CD4-positive, CD25-positive, alpha-beta regulatory T cell (primary cell): ENCODE measurements at regions not wholly inside any gene's neighbourhood (a gene's known extent, or its start where the extent isn't known, plus 50 kb on each side); places are given as distances from the start of the nearest gene placed in this dataset.

Source experiments
- ATAC-seq, 2 donors: fragments of 150-1000 bp; cut with Tn5 transposase; one replicate each; pipeline ENCODE4 v1.10.0; 2021; ENCODE audit warnings: low read depth in 2 of 2, moderate number of reproducible peaks in 2 of 2, moderate library complexity in 1 of 2
- DNase-seq, 3 donors: peaks; one replicate each; pipeline versions ENCODE4 v3.0.0 to v3.0.0-alpha.2; 2012 to 2022; ENCODE audit warnings: mixed read lengths in 1 of 3
- H3K27ac ChIP-seq: one replicate; pipeline ENCODE4 v1.7.0; 2013; ENCODE audit warnings: mild to moderate bottlenecking, low read length; ENCODE audit not compliant: insufficient read depth, poor library complexity, severe bottlenecking
- H3K27me3 ChIP-seq: one replicate; pipeline ENCODE4 v1.7.0; 2013; ENCODE audit warnings: low read length; ENCODE audit not compliant: control insufficient read depth, insufficient read depth
- H3K36me3 ChIP-seq: one replicate; pipeline ENCODE4 v1.7.0; 2013; ENCODE audit warnings: mild to moderate bottlenecking, low read length, moderate library complexity; ENCODE audit not compliant: control insufficient read depth, insufficient read depth
- H3K4me1 ChIP-seq: 2 replicates; pipeline ENCODE4 v1.7.0; 2013; ENCODE audit warnings: mild to moderate bottlenecking, low read length; ENCODE audit not compliant: insufficient read depth, control insufficient read depth, poor library complexity, severe bottlenecking
- H3K4me3 ChIP-seq: one replicate; pipeline ENCODE4 v1.7.0; 2013; ENCODE audit warnings: low read depth, mild to moderate bottlenecking, low read length, moderate library complexity
- H3K9me3 ChIP-seq, 2 experiments: 1 replicate in 1 of 2; 2 replicates in 1 of 2; pipeline ENCODE4 v1.7.0; 2013; ENCODE audit warnings: low read length in 2 of 2, mild to moderate bottlenecking in 1 of 2, moderate library complexity in 1 of 2; ENCODE audit not compliant: control insufficient read depth in 2 of 2
- H3K27ac Mint-ChIP-seq, 3 donors: one replicate each; pipeline ENCODE4 v1.8.0; 2020 to 2022; ENCODE audit warnings: mild to moderate bottlenecking in 3 of 3, mixed read lengths in 3 of 3, moderate library complexity in 2 of 3
- H3K27me3 Mint-ChIP-seq: one replicate; pipeline ENCODE4 v1.8.0; 2022; ENCODE audit warnings: mild to moderate bottlenecking, mixed read lengths
- H3K36me3 Mint-ChIP-seq: one replicate; pipeline ENCODE4 v1.8.0; 2020; ENCODE audit warnings: mixed read lengths
- H3K4me1 Mint-ChIP-seq, 4 donors: one replicate each; pipeline ENCODE4 v1.8.0; 2020 to 2022; ENCODE audit warnings: mixed read lengths in 4 of 4, mild to moderate bottlenecking in 1 of 4
- H3K4me3 Mint-ChIP-seq, 4 donors: one replicate each; pipeline ENCODE4 v1.8.0; 2020 to 2022; ENCODE audit warnings: mild to moderate bottlenecking in 4 of 4, mixed read lengths in 4 of 4, moderate library complexity in 3 of 4
- H3K9me3 Mint-ChIP-seq, 7 donors: one replicate each; pipeline ENCODE4 v1.8.0; 2020 to 2022; ENCODE audit warnings: mixed read lengths in 7 of 7, mild to moderate bottlenecking in 3 of 7, moderate library complexity in 2 of 7

- H3K36me3 Mint-ChIP-seq, result no peaks in the 10 kb centered on the region
- H3K9me3 ChIP-seq, result no peaks in the 10 kb centered on the region
- H3K4me1 Mint-ChIP-seq, result no peaks in the 10 kb centered on the region
- ATAC-seq, result no peak
- H3K9me3 Mint-ChIP-seq, result peaks cover 0 to 28% (median 6%) of the 10 kb centered on the region in 7 donors
- H3K27me3 Mint-ChIP-seq, result no peaks in the 10 kb centered on the region
- H3K4me1 ChIP-seq, result no peaks in the 10 kb centered on the region
- no peak overlapping the region for H3K4me3 ChIP-seq
- H3K36me3 ChIP-seq, result no peaks in the 10 kb centered on the region
- H3K27me3 ChIP-seq, result no peaks in the 10 kb centered on the region
- H3K4me3 Mint-ChIP-seq, result no peak overlapping the region
- DNase-seq, result no peak
- no peak overlapping the region for H3K27ac ChIP-seq
- H3K27ac Mint-ChIP-seq, result no peak overlapping the region
These were observed 51.0 kb downstream of the FAT4 start for GRCh38 chr4:125365731-125366130.

GRCh38 chr4:125368146-125368545 is 53.4 kb downstream of the FAT4 start:
- ATAC-seq (no peak), DNase-seq (no peak)
- Histone ChIP-seq H3K36me3 (no peaks in the 10 kb centered on the region), H3K4me3 (no peak overlapping the region), H3K4me1 (no peaks in the 10 kb centered on the region), H3K27me3 (no peaks in the 10 kb centered on the region), H3K27ac (no peak overlapping the region), H3K9me3 (no peaks in the 10 kb centered on the region)
- H3K27ac Mint-ChIP-seq, result no peak overlapping the region
- no peaks in the 10 kb centered on the region for H3K36me3 Mint-ChIP-seq
- peaks cover 0 to 24% (median 5%) of the 10 kb centered on the region in 7 donors for H3K9me3 Mint-ChIP-seq
- no peak overlapping the region for H3K4me3 Mint-ChIP-seq
- H3K4me1 Mint-ChIP-seq, result no peaks in the 10 kb centered on the region
- no peaks in the 10 kb centered on the region for H3K27me3 Mint-ChIP-seq

GRCh38 chr4:125368671-125369081 is 53.9 kb downstream of the FAT4 start:
- Histone ChIP-seq H3K27ac (no peak overlapping the region), H3K27me3 (no peaks in the 10 kb centered on the region), H3K4me3 (no peak overlapping the region), H3K9me3 (no peaks in the 10 kb centered on the region), H3K4me1 (no peaks in the 10 kb centered on the region), H3K36me3 (no peaks in the 10 kb centered on the region)
- no peaks in the 10 kb centered on the region for H3K27me3 Mint-ChIP-seq
- H3K36me3 Mint-ChIP-seq, result no peaks in the 10 kb centered on the region
- no peaks in the 10 kb centered on the region for H3K4me1 Mint-ChIP-seq
- no peak overlapping the region for H3K4me3 Mint-ChIP-seq
- H3K9me3 Mint-ChIP-seq, result peaks cover 0 to 23% (median 5%) of the 10 kb centered on the region in 7 donors
- no peak overlapping the region for H3K27ac Mint-ChIP-seq
- DNase-seq (no peak), ATAC-seq (no peak)

GRCh38 chr4:125369098-125369497 is 54.3 kb downstream of the FAT4 start:
- Mint-ChIP-seq H3K27ac (no peak overlapping the region), H3K4me1 (no peaks in the 10 kb centered on the region), H3K27me3 (no peaks in the 10 kb centered on the region), H3K4me3 (no peak overlapping the region), H3K36me3 (no peaks in the 10 kb centered on the region), H3K9me3 (peaks cover 0 to 19% (median 4%) of the 10 kb centered on the region in 7 donors)
- H3K27me3 ChIP-seq, result no peaks in the 10 kb centered on the region
- no peak for DNase-seq
- no peak for ATAC-seq
- H3K9me3 ChIP-seq, result no peaks in the 10 kb centered on the region
- no peaks in the 10 kb centered on the region for H3K4me1 ChIP-seq
- H3K4me3 ChIP-seq, result no peak overlapping the region
- no peaks in the 10 kb centered on the region for H3K36me3 ChIP-seq
- no peak overlapping the region for H3K27ac ChIP-seq

GRCh38 chr4:125370478-125370877 is 55.7 kb downstream of the FAT4 start:
- no peaks in the 10 kb centered on the region for H3K27me3 Mint-ChIP-seq
- no peak for ATAC-seq
- H3K4me1 Mint-ChIP-seq, result no peaks in the 10 kb centered on the region
- H3K27ac Mint-ChIP-seq, result no peak overlapping the region
- H3K27me3 ChIP-seq, result no peaks in the 10 kb centered on the region
- H3K9me3 ChIP-seq, result no peaks in the 10 kb centered on the region
- no peak for DNase-seq
- H3K36me3 Mint-ChIP-seq, result no peaks in the 10 kb centered on the region
- no peak overlapping the region for H3K4me3 Mint-ChIP-seq
- H3K27ac ChIP-seq, result no peak overlapping the region
- H3K36me3 ChIP-seq, result no peaks in the 10 kb centered on the region
- H3K4me1 ChIP-seq, result no peaks in the 10 kb centered on the region
- peaks cover 0 to 14% (median 2%) of the 10 kb centered on the region in 7 donors for H3K9me3 Mint-ChIP-seq
- no peak overlapping the region for H3K4me3 ChIP-seq

GRCh38 chr4:125382995-125383394 is 68.2 kb downstream of the FAT4 start:
- Mint-ChIP-seq H3K36me3 (no peaks in the 10 kb centered on the region), H3K27ac (no peak overlapping the region)

GRCh38 chr4:125387770-125388169 is 73.0 kb downstream of the FAT4 start:
- no peaks in the 10 kb centered on the region for H3K4me1 Mint-ChIP-seq
- H3K27me3 Mint-ChIP-seq, result no peaks in the 10 kb centered on the region
- no peak overlapping the region for H3K27ac Mint-ChIP-seq
- no peak overlapping the region for H3K4me3 Mint-ChIP-seq
- no peaks in the 10 kb centered on the region for H3K9me3 ChIP-seq
- H3K27me3 ChIP-seq, result no peaks in the 10 kb centered on the region
- H3K4me3 ChIP-seq, result no peak overlapping the region
- DNase-seq, result no peak
- no peaks in the 10 kb centered on the region for H3K36me3 Mint-ChIP-seq
- H3K4me1 ChIP-seq, result no peaks in the 10 kb centered on the region
- peaks cover 0 to 24% (median 4%) of the 10 kb centered on the region in 7 donors for H3K9me3 Mint-ChIP-seq
- no peak for ATAC-seq
- H3K36me3 ChIP-seq, result no peaks in the 10 kb centered on the region
- H3K27ac ChIP-seq, result no peak overlapping the region

More at GRCh38 chr4:125382995-125383394, 68.2 kb downstream of the FAT4 start:
- H3K9me3 ChIP-seq, result no peaks in the 10 kb centered on the region
- H3K4me1 ChIP-seq, result no peaks in the 10 kb centered on the region
- DNase-seq, result no peak
- ATAC-seq, result no peak
- H3K27me3 ChIP-seq, result no peaks in the 10 kb centered on the region
- Mint-ChIP-seq H3K9me3 (peaks cover 0 to 16% (median 2%) of the 10 kb centered on the region in 7 donors), H3K4me3 (no peak overlapping the region), H3K27me3 (no peaks in the 10 kb centered on the region), H3K4me1 (no peaks in the 10 kb centered on the region)
- no peak overlapping the region for H3K4me3 ChIP-seq
- H3K27ac ChIP-seq, result no peak overlapping the region
- no peaks in the 10 kb centered on the region for H3K36me3 ChIP-seq

- no peaks in the 10 kb centered on the region for H3K36me3 ChIP-seq
- no peak for DNase-seq
- H3K4me1 ChIP-seq, result no peaks in the 10 kb centered on the region
- Mint-ChIP-seq H3K27me3 (no peaks in the 10 kb centered on the region), H3K4me1 (no peaks in the 10 kb centered on the region), H3K4me3 (no peak overlapping the region), H3K9me3 (peaks cover 0 to 26% (median 4%) of the 10 kb centered on the region in 7 donors), H3K27ac (no peak overlapping the region), H3K36me3 (no peaks in the 10 kb centered on the region)
- no peak for ATAC-seq
- no peak overlapping the region for H3K4me3 ChIP-seq
- H3K27ac ChIP-seq, result no peak overlapping the region
- H3K9me3 ChIP-seq, result no peaks in the 10 kb centered on the region
- no peaks in the 10 kb centered on the region for H3K27me3 ChIP-seq
These were observed 73.9 kb downstream of the FAT4 start for GRCh38 chr4:125388613-125389012.
